ENCODE measurements at regions not wholly inside any gene's neighbourhood (a gene's known extent, or its start where the extent isn't known, plus 50 kb on each side); places are given as distances from the start of the nearest gene placed in this dataset.

DNA sequence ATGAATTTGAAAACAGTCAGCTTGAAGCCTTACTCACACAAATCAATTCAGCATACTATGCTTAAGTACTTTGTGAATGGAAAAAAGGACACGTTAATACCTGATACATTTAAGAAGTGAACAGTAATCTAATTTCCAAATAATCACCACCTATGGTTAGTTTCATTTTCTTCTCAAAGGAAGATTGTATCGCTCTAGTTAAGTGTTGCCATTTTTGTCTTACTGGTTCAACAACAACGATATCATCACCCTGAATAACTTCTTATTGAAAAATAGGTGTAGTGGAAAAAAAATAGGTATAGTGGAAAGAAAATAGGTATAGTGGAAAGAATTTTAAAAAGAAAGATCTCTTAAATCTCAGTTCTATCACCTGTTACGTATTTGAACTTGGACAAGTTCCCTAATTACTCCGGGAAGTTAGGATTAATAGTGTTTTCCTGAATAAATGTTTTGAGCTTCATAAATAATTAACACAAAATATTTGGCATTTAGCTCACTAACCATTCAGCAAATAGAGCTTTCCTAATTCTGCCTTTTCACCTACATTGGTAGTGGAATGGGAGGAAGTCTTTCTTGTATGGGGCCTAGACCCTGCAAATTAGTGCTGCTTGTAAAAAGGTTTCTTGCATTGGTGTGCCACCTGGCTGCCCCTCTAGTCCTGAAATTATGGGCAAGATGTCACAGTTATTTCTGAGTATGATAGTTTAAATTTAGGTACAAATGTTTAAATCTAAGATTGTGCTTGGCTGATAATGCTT, 502.6 kb upstream of the NMUR2 start:
- TF ChIP-seq CEBPB (IDR thresholded peaks at IDR 0.05) = no peak
- TF ChIP-seq, protein P1, sequence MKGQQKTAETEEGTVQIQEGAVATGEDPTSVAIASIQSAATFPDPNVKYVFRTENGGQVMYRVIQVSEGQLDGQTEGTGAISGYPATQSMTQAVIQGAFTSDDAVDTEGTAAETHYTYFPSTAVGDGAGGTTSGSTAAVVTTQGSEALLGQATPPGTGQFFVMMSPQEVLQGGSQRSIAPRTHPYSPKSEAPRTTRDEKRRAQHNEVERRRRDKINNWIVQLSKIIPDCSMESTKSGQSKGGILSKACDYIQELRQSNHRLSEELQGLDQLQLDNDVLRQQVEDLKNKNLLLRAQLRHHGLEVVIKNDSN (IDR thresholded peaks at IDR 0.05) = no peak
- TF ChIP-seq ZBTB7A (IDR thresholded peaks at IDR 0.05; ENCODE audit: low read depth) = no peak
- no peak for TF ChIP-seq EP300 (IDR thresholded peaks at IDR 0.05; ENCODE audit: borderline replicate concordance)
- no peak for TF ChIP-seq EGR1 (IDR thresholded peaks at IDR 0.05)
- TF ChIP-seq CREB1 (IDR thresholded peaks at IDR 0.05; ENCODE audit: low read depth) = no peak
- no peak for TF ChIP-seq YY1 (IDR thresholded peaks at IDR 0.05; ENCODE audit: low read depth)
- TF ChIP-seq, protein P2, sequence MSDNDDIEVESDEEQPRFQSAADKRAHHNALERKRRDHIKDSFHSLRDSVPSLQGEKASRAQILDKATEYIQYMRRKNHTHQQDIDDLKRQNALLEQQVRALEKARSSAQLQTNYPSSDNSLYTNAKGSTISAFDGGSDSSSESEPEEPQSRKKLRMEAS (IDR thresholded peaks at IDR 0.05) = no peak
- TF ChIP-seq NFIC (IDR thresholded peaks at IDR 0.05) = no peak
- TF ChIP-seq, protein P3, sequence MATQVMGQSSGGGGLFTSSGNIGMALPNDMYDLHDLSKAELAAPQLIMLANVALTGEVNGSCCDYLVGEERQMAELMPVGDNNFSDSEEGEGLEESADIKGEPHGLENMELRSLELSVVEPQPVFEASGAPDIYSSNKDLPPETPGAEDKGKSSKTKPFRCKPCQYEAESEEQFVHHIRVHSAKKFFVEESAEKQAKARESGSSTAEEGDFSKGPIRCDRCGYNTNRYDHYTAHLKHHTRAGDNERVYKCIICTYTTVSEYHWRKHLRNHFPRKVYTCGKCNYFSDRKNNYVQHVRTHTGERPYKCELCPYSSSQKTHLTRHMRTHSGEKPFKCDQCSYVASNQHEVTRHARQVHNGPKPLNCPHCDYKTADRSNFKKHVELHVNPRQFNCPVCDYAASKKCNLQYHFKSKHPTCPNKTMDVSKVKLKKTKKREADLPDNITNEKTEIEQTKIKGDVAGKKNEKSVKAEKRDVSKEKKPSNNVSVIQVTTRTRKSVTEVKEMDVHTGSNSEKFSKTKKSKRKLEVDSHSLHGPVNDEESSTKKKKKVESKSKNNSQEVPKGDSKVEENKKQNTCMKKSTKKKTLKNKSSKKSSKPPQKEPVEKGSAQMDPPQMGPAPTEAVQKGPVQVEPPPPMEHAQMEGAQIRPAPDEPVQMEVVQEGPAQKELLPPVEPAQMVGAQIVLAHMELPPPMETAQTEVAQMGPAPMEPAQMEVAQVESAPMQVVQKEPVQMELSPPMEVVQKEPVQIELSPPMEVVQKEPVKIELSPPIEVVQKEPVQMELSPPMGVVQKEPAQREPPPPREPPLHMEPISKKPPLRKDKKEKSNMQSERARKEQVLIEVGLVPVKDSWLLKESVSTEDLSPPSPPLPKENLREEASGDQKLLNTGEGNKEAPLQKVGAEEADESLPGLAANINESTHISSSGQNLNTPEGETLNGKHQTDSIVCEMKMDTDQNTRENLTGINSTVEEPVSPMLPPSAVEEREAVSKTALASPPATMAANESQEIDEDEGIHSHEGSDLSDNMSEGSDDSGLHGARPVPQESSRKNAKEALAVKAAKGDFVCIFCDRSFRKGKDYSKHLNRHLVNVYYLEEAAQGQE (IDR thresholded peaks at IDR 0.05; ENCODE audit: low read depth) = no peak
- TF ChIP-seq RAD21 (IDR thresholded peaks at IDR 0.05; ENCODE audit: low read depth) = no peak
- no peak for TF ChIP-seq TAF1 (IDR thresholded peaks at IDR 0.05; ENCODE audit: low read depth)
- no peak for TF ChIP-seq TEAD4 (IDR thresholded peaks at IDR 0.05)

DNA sequence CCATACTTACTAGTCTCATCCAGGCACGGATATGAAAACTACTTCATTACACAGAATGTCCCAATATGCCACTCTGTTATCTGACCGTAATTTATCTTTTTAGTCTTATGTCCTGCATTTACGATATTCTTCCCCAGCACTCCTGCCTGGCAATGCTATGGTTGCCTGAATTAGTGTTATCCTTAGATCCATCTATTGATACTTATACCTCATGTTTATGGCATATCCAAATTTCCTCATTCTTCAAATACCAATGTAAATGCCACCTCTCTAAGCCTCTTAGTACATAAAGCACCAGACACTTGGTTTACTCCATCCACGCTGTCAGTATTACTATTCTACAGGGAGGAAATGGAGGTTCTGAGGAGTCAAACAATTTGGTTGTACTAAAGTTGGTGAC, 507.8 kb upstream of the NMUR2 start:
- TF ChIP-seq EP300 (IDR thresholded peaks at IDR 0.05; ENCODE audit: borderline replicate concordance) = no peak
- TF ChIP-seq FOXM1 (IDR thresholded peaks at IDR 0.05; ENCODE audit: borderline replicate concordance, low read depth) = no peak
- no peak for TF ChIP-seq ZBTB7A (IDR thresholded peaks at IDR 0.05; ENCODE audit: low read depth)
- no peak for TF ChIP-seq NFIC (IDR thresholded peaks at IDR 0.05)
- TF ChIP-seq EGR1 (IDR thresholded peaks at IDR 0.05) = no peak
- TF ChIP-seq, protein P3 (IDR thresholded peaks at IDR 0.05; ENCODE audit: low read depth) = no peak
- TF ChIP-seq TAF1 (IDR thresholded peaks at IDR 0.05; ENCODE audit: low read depth) = no peak

DNA sequence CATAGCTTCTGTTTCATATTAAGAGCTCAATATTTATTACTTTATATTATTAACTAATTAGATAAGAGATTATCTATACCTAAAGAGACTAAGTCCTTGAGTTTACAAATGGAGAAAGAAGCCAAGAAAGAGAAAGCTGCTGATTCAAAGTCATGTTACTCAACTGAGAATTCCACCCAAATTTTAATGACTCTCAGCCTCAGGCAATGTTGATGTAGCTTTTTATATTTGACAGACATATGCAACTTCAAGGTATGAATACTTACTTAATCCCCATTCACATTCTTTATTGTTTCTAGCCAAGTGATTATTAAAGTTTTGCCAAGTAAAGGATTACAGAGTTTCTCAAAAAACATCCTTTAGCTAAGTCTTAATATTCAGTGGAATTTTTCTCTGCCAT, 527.5 kb upstream of the NMUR2 start:
- TF ChIP-seq CREB1 (IDR thresholded peaks at IDR 0.05; ENCODE audit: low read depth) (no peak), TCF12 (IDR thresholded peaks at IDR 0.05; ENCODE audit: low read depth) (no peak), EGR1 (IDR thresholded peaks at IDR 0.05) (no peak), YY1 (IDR thresholded peaks at IDR 0.05; ENCODE audit: low read depth) (no peak), EP300 (IDR thresholded peaks at IDR 0.05; ENCODE audit: borderline replicate concordance) (no peak), TEAD4 (IDR thresholded peaks at IDR 0.05) (no peak), FOXM1 (IDR thresholded peaks at IDR 0.05; ENCODE audit: borderline replicate concordance, low read depth) (no peak), NFIC (IDR thresholded peaks at IDR 0.05) (no peak), TAF1 (IDR thresholded peaks at IDR 0.05; ENCODE audit: low read depth) (no peak), CEBPB (IDR thresholded peaks at IDR 0.05) (no peak), ZBTB7A (IDR thresholded peaks at IDR 0.05; ENCODE audit: low read depth) (no peak)
- TF ChIP-seq, protein P2 (IDR thresholded peaks at IDR 0.05) = no peak
- TF ChIP-seq, protein P3 (IDR thresholded peaks at IDR 0.05; ENCODE audit: low read depth) = no peak
- TF ChIP-seq, protein P1 (IDR thresholded peaks at IDR 0.05) = no peak

DNA sequence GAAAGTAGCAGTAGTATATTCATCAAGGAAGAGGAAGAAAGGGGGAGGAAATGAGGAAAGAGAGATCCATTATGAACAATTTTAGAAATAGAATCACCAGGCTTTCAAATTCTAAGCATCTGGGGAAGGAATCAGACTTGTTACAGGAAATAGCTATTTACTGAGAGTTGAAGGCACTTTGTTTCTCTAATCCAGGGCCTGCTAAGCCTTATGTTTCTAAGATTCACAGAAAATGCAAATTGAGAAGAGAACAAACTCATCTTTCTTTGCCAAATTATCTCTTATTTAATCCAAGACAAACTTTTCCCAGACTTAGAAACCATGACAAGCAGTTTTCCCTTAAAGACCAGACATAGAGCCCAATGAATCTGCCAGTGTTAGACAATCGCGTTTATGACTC, 528.0 kb upstream of the NMUR2 start:
- TF ChIP-seq FOXM1 (IDR thresholded peaks at IDR 0.05; ENCODE audit: borderline replicate concordance, low read depth) (no peak), TCF12 (IDR thresholded peaks at IDR 0.05; ENCODE audit: low read depth) (no peak), CREB1 (IDR thresholded peaks at IDR 0.05; ENCODE audit: low read depth) (no peak), TEAD4 (IDR thresholded peaks at IDR 0.05) (no peak), CEBPB (IDR thresholded peaks at IDR 0.05) (no peak), NFIC (IDR thresholded peaks at IDR 0.05) (no peak), YY1 (IDR thresholded peaks at IDR 0.05; ENCODE audit: low read depth) (no peak), RAD21 (IDR thresholded peaks at IDR 0.05; ENCODE audit: low read depth) (no peak)

Data from Ishikawa (cell line).